HG02610 (cell line): ENCODE measurements at regions not wholly inside any gene's neighbourhood (a gene's known extent, or its start where the extent isn't known, plus 50 kb on each side); places are given as distances from the start of the nearest gene placed in this dataset.
"Not testable (repeated sequence)": the region's sequence is repeated elsewhere in the genome, so short reads cannot be mapped to it uniquely, and the experiment has no call there.

Source experiments
- ATAC-seq: cut with Tn5 transposase; IDR thresholded peaks from one replicate; pipeline ENCODE4 v1.9.1; 2021; ENCODE audit warnings: mild to moderate bottlenecking, moderate library complexity; ENCODE audit not compliant: unreplicated experiment

- no peak for ATAC-seq
Measured at GRCh38 chr1:224061436-224061835, 52.5 kb upstream of the FBXO28 start.

GRCh38 chr1:224059897-224060427 lies 53.9 kb upstream of the FBXO28 start:
- ATAC-seq, result no peak

GRCh38 chr1:224058303-224058702 lies 55.6 kb upstream of the FBXO28 start:
- no peak for ATAC-seq

GRCh38 chr1:224057461-224058199 lies 56.3 kb upstream of the FBXO28 start:
- no peak for ATAC-seq

- no peak for ATAC-seq
Measured at GRCh38 chr1:224054611-224055010, 59.3 kb upstream of the FBXO28 start.

GRCh38 chr1:224054012-224054411 lies 59.9 kb upstream of the FBXO28 start:
- no peak for ATAC-seq

GRCh38 chr1:224053456-224053855 lies 60.5 kb upstream of the FBXO28 start:
- ATAC-seq, result no peak

GRCh38 chr1:224052772-224053171 lies 61.1 kb upstream of the FBXO28 start:
- ATAC-seq, result no peak

GRCh38 chr1:224051782-224052181 lies 62.1 kb upstream of the FBXO28 start:
- ATAC-seq, result not testable (repeated sequence)

GRCh38 chr1:224051086-224051406 lies 62.9 kb upstream of the FBXO28 start:
- no peak for ATAC-seq

- ATAC-seq, result no peak
Measured at GRCh38 chr1:224047538-224047937, 66.4 kb upstream of the FBXO28 start.

- ATAC-seq, result no peak
Measured at GRCh38 chr1:224045556-224045955, 68.4 kb upstream of the FBXO28 start.

GRCh38 chr1:224044420-224044819 lies 69.5 kb upstream of the FBXO28 start:
- ATAC-seq, result no peak

- ATAC-seq, result no peak
Measured at GRCh38 chr1:224042557-224043118, 71.3 kb upstream of the FBXO28 start.

GRCh38 chr1:224041032-224041431 lies 72.9 kb upstream of the FBXO28 start:
- no peak for ATAC-seq

- ATAC-seq, result not testable (repeated sequence)
Measured at GRCh38 chr1:224040423-224040822, 73.5 kb upstream of the FBXO28 start.

GRCh38 chr1:224040006-224040405 lies 73.9 kb upstream of the FBXO28 start:
- ATAC-seq, result not testable (repeated sequence)

- ATAC-seq, result not testable (repeated sequence)
Measured at GRCh38 chr1:224038832-224039231, 75.1 kb upstream of the FBXO28 start.

GRCh38 chr1:224037362-224037761 lies 76.5 kb upstream of the FBXO28 start:
- not testable (repeated sequence) for ATAC-seq

- not testable (repeated sequence) for ATAC-seq
Measured at GRCh38 chr1:224032608-224033276, 81.2 kb upstream of the FBXO28 start.

GRCh38 chr1:224031986-224032385 lies 81.9 kb upstream of the FBXO28 start:
- ATAC-seq, result not testable (repeated sequence)

GRCh38 chr1:224030257-224030656 lies 83.7 kb upstream of the FBXO28 start:
- ATAC-seq, result not testable (repeated sequence)
